ENCODE measurements at regions not wholly inside any gene's neighbourhood (a gene's known extent, or its start where the extent isn't known, plus 50 kb on each side); places are given as distances from the start of the nearest gene placed in this dataset.

- Mint-ChIP-seq H3K27me3 (ENCODE audit: insufficient read depth, low read depth) (peaks cover 5% of the 10 kb centered on the region), H3K27ac (no peak overlapping the region), H3K4me3 (no peak overlapping the region), H3K4me1 (no peaks in the 10 kb centered on the region), H3K9me3 (peaks cover 16% of the 10 kb centered on the region), H3K36me3 (peaks cover 7% of the 10 kb centered on the region)
- no peak for DNase-seq (ENCODE audit: low spot score)
- Histone ChIP-seq H3K79me2 (ENCODE audit: low read depth) (no peaks in the 10 kb centered on the region), H3K27me3 (no peaks in the 10 kb centered on the region), H3K4me3 (no peak overlapping the region), H3K4me1 (no peaks in the 10 kb centered on the region), H3K27ac (no peak overlapping the region), H4K20me1 (ENCODE audit: low read depth) (no peaks in the 10 kb centered on the region), H3K9ac (no peak overlapping the region), H3K36me3 (peaks cover 5% of the 10 kb centered on the region), H3K4me2 (no peak overlapping the region), H2AFZ (replicated peaks) (no peak overlapping the region), H3K9me3 (ENCODE audit: low read depth) (peaks cover 6% of the 10 kb centered on the region), H3F3A (ENCODE audit: low read depth) (no peaks in the 10 kb centered on the region)
- TF ChIP-seq EZH2phosphoT487 (IDR thresholded peaks at IDR 0.05) (no peak), CTCF (IDR thresholded peaks at IDR 0.05) (no peak), EZH2 (IDR thresholded peaks at IDR 0.05) (no peak)
Observed at GRCh38 chr9:111120526-111120925, 82.3 kb upstream of the LPAR1 start.

- Mint-ChIP-seq H3K9me3 (peaks cover 16% of the 10 kb centered on the region), H3K36me3 (peaks cover 7% of the 10 kb centered on the region), H3K4me1 (no peaks in the 10 kb centered on the region), H3K4me3 (no peak overlapping the region), H3K27ac (no peak overlapping the region), H3K27me3 (ENCODE audit: insufficient read depth, low read depth) (peaks cover 3% of the 10 kb centered on the region)
- H3K4me1 ChIP-seq = no peaks in the 10 kb centered on the region
- H2AFZ ChIP-seq (replicated peaks) = no peak overlapping the region
- no peak overlapping the region for H3K9ac ChIP-seq
- no peaks in the 10 kb centered on the region for H3K27me3 ChIP-seq
- no peak overlapping the region for H3K27ac ChIP-seq
- no peaks in the 10 kb centered on the region for H3F3A ChIP-seq (ENCODE audit: low read depth)
- H3K9me3 ChIP-seq (ENCODE audit: low read depth) = peaks cover 6% of the 10 kb centered on the region
- no peaks in the 10 kb centered on the region for H3K79me2 ChIP-seq (ENCODE audit: low read depth)
- no peak for DNase-seq (ENCODE audit: low spot score)
- TF ChIP-seq EZH2phosphoT487 (IDR thresholded peaks at IDR 0.05) (no peak), EZH2 (IDR thresholded peaks at IDR 0.05) (no peak), CTCF (IDR thresholded peaks at IDR 0.05) (no peak)
- peaks cover 5% of the 10 kb centered on the region for H3K36me3 ChIP-seq
- H3K4me2 ChIP-seq = no peak overlapping the region
- H3K4me3 ChIP-seq = no peak overlapping the region
- H4K20me1 ChIP-seq (ENCODE audit: low read depth) = no peaks in the 10 kb centered on the region
Observed at GRCh38 chr9:111118256-111118948, 80.1 kb upstream of the LPAR1 start.

GRCh38 chr9:111114486-111114885 lies 76.2 kb upstream of the LPAR1 start:
- Mint-ChIP-seq H3K27ac (no peak overlapping the region), H3K4me1 (no peaks in the 10 kb centered on the region), H3K27me3 (ENCODE audit: insufficient read depth, low read depth) (peaks cover 3% of the 10 kb centered on the region), H3K4me3 (no peak overlapping the region), H3K9me3 (peaks cover 5% of the 10 kb centered on the region), H3K36me3 (peaks cover 3% of the 10 kb centered on the region)
- Histone ChIP-seq H3K4me2 (no peak overlapping the region), H2AFZ (replicated peaks) (no peak overlapping the region), H3K36me3 (peaks cover 5% of the 10 kb centered on the region), H3F3A (ENCODE audit: low read depth) (no peaks in the 10 kb centered on the region), H3K4me1 (no peaks in the 10 kb centered on the region), H3K27me3 (no peaks in the 10 kb centered on the region), H3K4me3 (no peak overlapping the region), H4K20me1 (ENCODE audit: low read depth) (no peaks in the 10 kb centered on the region), H3K9me3 (ENCODE audit: low read depth) (peaks cover 4% of the 10 kb centered on the region), H3K79me2 (ENCODE audit: low read depth) (no peaks in the 10 kb centered on the region), H3K9ac (no peak overlapping the region), H3K27ac (no peak overlapping the region)
- no peak for TF ChIP-seq CTCF (IDR thresholded peaks at IDR 0.05)
- TF ChIP-seq EZH2phosphoT487 (IDR thresholded peaks at IDR 0.05) = no peak
- no peak for TF ChIP-seq EZH2 (IDR thresholded peaks at IDR 0.05)
- no peak for DNase-seq (ENCODE audit: low spot score)

All from neural progenitor cell (in vitro differentiated cells).